ENCODE measurements at regions not wholly inside any gene's neighbourhood (a gene's known extent, or its start where the extent isn't known, plus 50 kb on each side); places are given as distances from the start of the nearest gene placed in this dataset.

GRCh38 chr6:132114201-132114825 is 163.1 kb upstream of the CCN2 start:
- TF ChIP-seq EZH2 (IDR thresholded peaks at IDR 0.05; ENCODE audit: low read depth, low read length, severe bottlenecking) (no peak), FOSL1 (IDR thresholded peaks at IDR 0.05; ENCODE audit: insufficient read depth, low read depth, low read length) (no peak), CTCF (IDR thresholded peaks at IDR 0.05; ENCODE audit: control extremely low read depth in 1 of 3, insufficient read depth in 1 of 3, low read depth in 1 of 3, low read length in 3 of 3) (no peak), SAP30 (IDR thresholded peaks at IDR 0.05; ENCODE audit: insufficient read depth, insufficient replicate concordance, low read length) (no peak), CBX8 (IDR thresholded peaks at IDR 0.05; ENCODE audit: borderline replicate concordance, low read depth, low read length) (no peak), POLR2AphosphoS5 (IDR thresholded peaks at IDR 0.05; ENCODE audit: low read depth, low read length) (no peak), ASH2L (IDR thresholded peaks at IDR 0.05; ENCODE audit: low read length) (no peak), TBP (IDR thresholded peaks at IDR 0.05; ENCODE audit: low read depth, low read length) (no peak)

Data from H1 (cell line).